ENCODE measurements at regions not wholly inside any gene's neighbourhood (a gene's known extent, or its start where the extent isn't known, plus 50 kb on each side); places are given as distances from the start of the nearest gene placed in this dataset.

DNA sequence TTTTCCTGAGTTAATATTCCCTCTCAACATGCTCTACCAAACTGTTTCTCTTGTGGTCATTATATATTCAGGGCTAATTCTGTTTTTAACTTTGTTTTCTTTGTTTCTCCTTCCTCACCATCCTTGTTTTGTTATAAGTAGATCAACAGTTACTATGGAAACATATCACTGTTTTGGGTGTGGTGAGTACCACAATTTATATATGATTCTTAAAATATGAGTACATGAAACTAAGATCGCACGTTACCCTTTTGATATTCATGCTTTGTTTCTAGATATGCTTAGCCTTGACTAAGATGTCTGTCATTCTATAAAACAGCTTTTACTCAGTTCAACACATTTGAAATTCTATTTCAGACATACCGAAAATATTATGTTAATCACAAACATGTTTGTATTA is 232.3 kb upstream of the ITGA4 start:
- TF ChIP-seq EZH2 (IDR thresholded peaks at IDR 0.05; ENCODE audit: insufficient read depth, low read length): no peak
- TF ChIP-seq, protein P1, sequence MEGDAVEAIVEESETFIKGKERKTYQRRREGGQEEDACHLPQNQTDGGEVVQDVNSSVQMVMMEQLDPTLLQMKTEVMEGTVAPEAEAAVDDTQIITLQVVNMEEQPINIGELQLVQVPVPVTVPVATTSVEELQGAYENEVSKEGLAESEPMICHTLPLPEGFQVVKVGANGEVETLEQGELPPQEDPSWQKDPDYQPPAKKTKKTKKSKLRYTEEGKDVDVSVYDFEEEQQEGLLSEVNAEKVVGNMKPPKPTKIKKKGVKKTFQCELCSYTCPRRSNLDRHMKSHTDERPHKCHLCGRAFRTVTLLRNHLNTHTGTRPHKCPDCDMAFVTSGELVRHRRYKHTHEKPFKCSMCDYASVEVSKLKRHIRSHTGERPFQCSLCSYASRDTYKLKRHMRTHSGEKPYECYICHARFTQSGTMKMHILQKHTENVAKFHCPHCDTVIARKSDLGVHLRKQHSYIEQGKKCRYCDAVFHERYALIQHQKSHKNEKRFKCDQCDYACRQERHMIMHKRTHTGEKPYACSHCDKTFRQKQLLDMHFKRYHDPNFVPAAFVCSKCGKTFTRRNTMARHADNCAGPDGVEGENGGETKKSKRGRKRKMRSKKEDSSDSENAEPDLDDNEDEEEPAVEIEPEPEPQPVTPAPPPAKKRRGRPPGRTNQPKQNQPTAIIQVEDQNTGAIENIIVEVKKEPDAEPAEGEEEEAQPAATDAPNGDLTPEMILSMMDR (IDR thresholded peaks at IDR 0.05; ENCODE audit: insufficient read depth, low read depth, low read length): no peak
- Histone ChIP-seq H3K4me1 (ENCODE audit: insufficient read depth, low read length) (no peaks in the 10 kb centered on the region), H4K20me1 (ENCODE audit: insufficient read depth, low read length) (no peaks in the 10 kb centered on the region), H2AFZ (ENCODE audit: low read depth, low read length) (no peak overlapping the region), H3K9me3 (ENCODE audit: insufficient read depth, low read depth, low read length) (no peaks in the 10 kb centered on the region), H3K27ac (ENCODE audit: low read depth, low read length) (no peak overlapping the region), H3K4me3 (ENCODE audit: insufficient read depth, low read depth, low read length) (no peak overlapping the region), H3K79me2 (ENCODE audit: insufficient read depth, low read length) (no peaks in the 10 kb centered on the region), H3K27me3 (ENCODE audit: insufficient read depth, low read length) (no peaks in the 10 kb centered on the region), H3K9ac (ENCODE audit: low read length) (no peak overlapping the region), H3K36me3 (ENCODE audit: insufficient read depth, low read length) (no peaks in the 10 kb centered on the region), H3K4me2 (ENCODE audit: low read length) (no peak overlapping the region)
- Mint-ChIP-seq H3K36me3 (ENCODE audit: low read depth, unreplicated experiment) (no peaks in the 10 kb centered on the region), H3K4me1 (ENCODE audit: low read depth, unreplicated experiment) (no peaks in the 10 kb centered on the region), H3K27me3 (ENCODE audit: low read depth, unreplicated experiment) (no peaks in the 10 kb centered on the region), H3K27ac (ENCODE audit: unreplicated experiment) (no peak overlapping the region), H3K4me3 (ENCODE audit: unreplicated experiment) (no peak overlapping the region), H3K9me3 (ENCODE audit: unreplicated experiment) (no peaks in the 10 kb centered on the region)
- no peak for DNase-seq (ENCODE audit: low read depth)
- FAIRE-seq: no peak

DNA sequence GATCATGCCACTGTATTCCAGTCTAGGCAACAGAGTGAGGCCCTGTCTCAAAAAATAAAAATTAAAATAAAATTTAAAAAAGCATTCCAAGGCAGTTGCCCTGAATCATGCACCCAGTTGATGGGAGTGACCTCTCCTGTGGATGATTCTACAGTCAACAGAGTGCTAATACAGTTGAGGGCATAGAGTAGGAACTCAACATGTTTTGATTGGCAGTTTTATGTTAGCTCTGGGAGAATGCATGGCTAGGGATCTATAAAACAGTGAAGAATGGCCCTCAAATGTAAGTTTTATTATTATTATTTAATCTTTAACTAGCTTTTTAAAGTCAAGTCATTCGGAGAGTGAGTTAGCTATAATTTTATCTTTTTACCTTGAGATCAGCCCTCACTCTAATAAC is 228.5 kb upstream of the ITGA4 start:
- Histone ChIP-seq H4K20me1 (ENCODE audit: insufficient read depth, low read length) (no peaks in the 10 kb centered on the region), H3K27me3 (ENCODE audit: insufficient read depth, low read length) (no peaks in the 10 kb centered on the region), H3K4me3 (ENCODE audit: insufficient read depth, low read depth, low read length) (no peak overlapping the region), H3K9me3 (ENCODE audit: insufficient read depth, low read depth, low read length) (no peaks in the 10 kb centered on the region), H3K79me2 (ENCODE audit: insufficient read depth, low read length) (no peaks in the 10 kb centered on the region), H3K4me1 (ENCODE audit: insufficient read depth, low read length) (no peaks in the 10 kb centered on the region), H3K36me3 (ENCODE audit: insufficient read depth, low read length) (no peaks in the 10 kb centered on the region), H3K27ac (ENCODE audit: low read depth, low read length) (no peak overlapping the region), H2AFZ (ENCODE audit: low read depth, low read length) (no peak overlapping the region), H3K9ac (ENCODE audit: low read length) (no peak overlapping the region), H3K4me2 (ENCODE audit: low read length) (no peak overlapping the region)
- Mint-ChIP-seq H3K4me3 (ENCODE audit: unreplicated experiment) (no peak overlapping the region), H3K4me1 (ENCODE audit: low read depth, unreplicated experiment) (no peaks in the 10 kb centered on the region), H3K27me3 (ENCODE audit: low read depth, unreplicated experiment) (no peaks in the 10 kb centered on the region), H3K36me3 (ENCODE audit: low read depth, unreplicated experiment) (no peaks in the 10 kb centered on the region), H3K27ac (ENCODE audit: unreplicated experiment) (no peak overlapping the region), H3K9me3 (ENCODE audit: unreplicated experiment) (no peaks in the 10 kb centered on the region)
- FAIRE-seq (no peak), DNase-seq (ENCODE audit: low read depth) (no peak)
- TF ChIP-seq, protein P1 (IDR thresholded peaks at IDR 0.05; ENCODE audit: insufficient read depth, low read depth, low read length): no peak
- no peak for TF ChIP-seq EZH2 (IDR thresholded peaks at IDR 0.05; ENCODE audit: insufficient read depth, low read length)

DNA sequence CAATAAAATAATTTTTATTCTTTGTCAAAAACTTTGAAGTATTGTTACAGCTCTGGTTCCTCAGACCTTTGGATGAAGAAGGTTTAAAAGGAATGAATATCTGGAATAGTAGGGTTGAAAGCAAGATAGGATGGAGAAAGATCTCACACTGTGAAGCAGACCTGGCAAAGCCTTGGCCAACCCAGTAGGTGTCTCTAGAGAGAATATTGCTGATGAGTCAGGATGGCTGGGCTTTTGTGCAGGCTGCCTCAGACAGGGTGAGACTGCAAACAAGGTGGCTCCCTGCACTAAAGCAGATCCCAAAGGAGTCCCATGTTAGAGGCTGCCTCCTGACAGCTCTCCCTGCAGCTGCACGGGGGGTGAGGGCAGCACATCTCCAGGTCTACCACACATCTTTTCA is 226.0 kb upstream of the ITGA4 start:
- no peaks in the 10 kb centered on the region for H3K27me3 ChIP-seq (ENCODE audit: insufficient read depth, low read length)
- no peaks in the 10 kb centered on the region for H3K4me1 ChIP-seq (ENCODE audit: insufficient read depth, low read length)
- no peak for FAIRE-seq
- no peaks in the 10 kb centered on the region for H3K9me3 ChIP-seq (ENCODE audit: insufficient read depth, low read depth, low read length)
- H3K4me2 ChIP-seq (ENCODE audit: low read length): no peak overlapping the region
- TF ChIP-seq, protein P1 (IDR thresholded peaks at IDR 0.05; ENCODE audit: insufficient read depth, low read depth, low read length): no peak
- Mint-ChIP-seq H3K4me1 (ENCODE audit: low read depth, unreplicated experiment) (no peaks in the 10 kb centered on the region), H3K4me3 (ENCODE audit: unreplicated experiment) (no peak overlapping the region), H3K27ac (ENCODE audit: unreplicated experiment) (no peak overlapping the region), H3K9me3 (ENCODE audit: unreplicated experiment) (no peaks in the 10 kb centered on the region), H3K36me3 (ENCODE audit: low read depth, unreplicated experiment) (no peaks in the 10 kb centered on the region), H3K27me3 (ENCODE audit: low read depth, unreplicated experiment) (no peaks in the 10 kb centered on the region)
- DNase-seq (ENCODE audit: low read depth): no peak
- H3K36me3 ChIP-seq (ENCODE audit: insufficient read depth, low read length): no peaks in the 10 kb centered on the region
- H3K79me2 ChIP-seq (ENCODE audit: insufficient read depth, low read length): no peaks in the 10 kb centered on the region
- no peak overlapping the region for H3K27ac ChIP-seq (ENCODE audit: low read depth, low read length)
- no peak overlapping the region for H3K4me3 ChIP-seq (ENCODE audit: insufficient read depth, low read depth, low read length)
- no peak overlapping the region for H2AFZ ChIP-seq (ENCODE audit: low read depth, low read length)
- no peaks in the 10 kb centered on the region for H4K20me1 ChIP-seq (ENCODE audit: insufficient read depth, low read length)
- no peak overlapping the region for H3K9ac ChIP-seq (ENCODE audit: low read length)

Data from astrocyte (in vitro differentiated cells and primary cell).